Loucy (cell line): ENCODE measurements at regions not wholly inside any gene's neighbourhood (a gene's known extent, or its start where the extent isn't known, plus 50 kb on each side); places are given as distances from the start of the nearest gene placed in this dataset.

Source experiments
- EZH2phosphoT487 ChIP-seq: fragments of 200-600 bp; IDR thresholded peaks from 2 replicates; pipeline ENCODE4 v1.6.1; 2018; ENCODE audit warnings: antibody characterized with exemption, mild to moderate bottlenecking, moderate library complexity, borderline replicate concordance
- TF ChIP-seq, protein P1 (sequence below): fragments of 200-600 bp; sonication (generic); conservative IDR thresholded peaks from 2 replicates; pipeline ENCODE4 v1.5.1; 2014; ENCODE audit warnings: mild to moderate bottlenecking, antibody characterized with exemption, low read length

DNA sequence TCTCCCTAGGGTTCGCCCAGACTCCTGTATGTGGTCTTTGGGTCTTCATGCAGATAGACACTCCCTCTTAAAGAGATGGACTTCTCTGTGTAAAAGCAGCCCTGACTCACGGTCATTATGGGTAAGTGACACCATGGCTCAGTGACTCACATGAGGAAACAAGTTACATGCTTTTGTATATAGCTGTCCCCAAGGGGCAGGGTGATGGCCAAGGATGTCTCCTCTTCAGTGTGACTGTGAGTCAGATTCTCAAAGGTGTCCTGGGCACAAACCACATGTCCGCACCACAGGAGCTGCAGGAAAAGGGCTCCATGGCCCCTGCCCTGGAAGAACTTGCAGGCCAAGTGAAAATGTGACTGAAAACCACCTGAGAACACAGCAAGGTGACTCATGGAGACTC, 380.4 kb downstream of the NPHP4 start:
- TF ChIP-seq, protein P1, sequence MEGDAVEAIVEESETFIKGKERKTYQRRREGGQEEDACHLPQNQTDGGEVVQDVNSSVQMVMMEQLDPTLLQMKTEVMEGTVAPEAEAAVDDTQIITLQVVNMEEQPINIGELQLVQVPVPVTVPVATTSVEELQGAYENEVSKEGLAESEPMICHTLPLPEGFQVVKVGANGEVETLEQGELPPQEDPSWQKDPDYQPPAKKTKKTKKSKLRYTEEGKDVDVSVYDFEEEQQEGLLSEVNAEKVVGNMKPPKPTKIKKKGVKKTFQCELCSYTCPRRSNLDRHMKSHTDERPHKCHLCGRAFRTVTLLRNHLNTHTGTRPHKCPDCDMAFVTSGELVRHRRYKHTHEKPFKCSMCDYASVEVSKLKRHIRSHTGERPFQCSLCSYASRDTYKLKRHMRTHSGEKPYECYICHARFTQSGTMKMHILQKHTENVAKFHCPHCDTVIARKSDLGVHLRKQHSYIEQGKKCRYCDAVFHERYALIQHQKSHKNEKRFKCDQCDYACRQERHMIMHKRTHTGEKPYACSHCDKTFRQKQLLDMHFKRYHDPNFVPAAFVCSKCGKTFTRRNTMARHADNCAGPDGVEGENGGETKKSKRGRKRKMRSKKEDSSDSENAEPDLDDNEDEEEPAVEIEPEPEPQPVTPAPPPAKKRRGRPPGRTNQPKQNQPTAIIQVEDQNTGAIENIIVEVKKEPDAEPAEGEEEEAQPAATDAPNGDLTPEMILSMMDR: no peak
- no peak for TF ChIP-seq EZH2phosphoT487
